Muscle layer of duodenum (tissue), 2 donors: ENCODE measurements at regions not wholly inside any gene's neighbourhood (a gene's known extent, or its start where the extent isn't known, plus 50 kb on each side); places are given as distances from the start of the nearest gene placed in this dataset.
"Not testable (repeated sequence)": the region's sequence is repeated elsewhere in the genome, so short reads cannot be mapped to it uniquely, and the experiment has no call there.

Source experiments
- H3K27ac ChIP-seq: one replicate; pipeline ENCODE4 v1.7.0; 2013; ENCODE audit warnings: mild to moderate bottlenecking, low read length
- H3K27me3 ChIP-seq: one replicate; pipeline ENCODE4 v1.7.0; 2013; ENCODE audit warnings: low read depth, mild to moderate bottlenecking, control low read depth, low read length
- H3K36me3 ChIP-seq, 2 donors: one replicate each; pipeline ENCODE4 v1.7.0; 2013; ENCODE audit warnings: low read length in 2 of 2, control low read depth in 1 of 2, mild to moderate bottlenecking in 1 of 2; ENCODE audit not compliant: insufficient read depth in 2 of 2, control insufficient read depth in 1 of 2
- H3K4me1 ChIP-seq, 2 donors: one replicate each; pipeline ENCODE4 v1.7.0; 2013; ENCODE audit warnings: low read length in 2 of 2, mild to moderate bottlenecking in 2 of 2, control low read depth in 1 of 2, moderate library complexity in 1 of 2; ENCODE audit not compliant: insufficient read depth in 2 of 2, control insufficient read depth in 1 of 2
- H3K4me3 ChIP-seq, 2 donors: one replicate each; pipeline ENCODE4 v1.7.0; 2013; ENCODE audit warnings: low read length in 2 of 2, low read depth in 1 of 2, mild to moderate bottlenecking in 1 of 2
- H3K9me3 ChIP-seq, 2 donors: one replicate each; pipeline ENCODE4 v1.7.0; 2013; ENCODE audit warnings: low read length in 2 of 2, control low read depth in 1 of 2, mild to moderate bottlenecking in 1 of 2; ENCODE audit not compliant: control insufficient read depth in 1 of 2
- donor health status: healthy.

DNA sequence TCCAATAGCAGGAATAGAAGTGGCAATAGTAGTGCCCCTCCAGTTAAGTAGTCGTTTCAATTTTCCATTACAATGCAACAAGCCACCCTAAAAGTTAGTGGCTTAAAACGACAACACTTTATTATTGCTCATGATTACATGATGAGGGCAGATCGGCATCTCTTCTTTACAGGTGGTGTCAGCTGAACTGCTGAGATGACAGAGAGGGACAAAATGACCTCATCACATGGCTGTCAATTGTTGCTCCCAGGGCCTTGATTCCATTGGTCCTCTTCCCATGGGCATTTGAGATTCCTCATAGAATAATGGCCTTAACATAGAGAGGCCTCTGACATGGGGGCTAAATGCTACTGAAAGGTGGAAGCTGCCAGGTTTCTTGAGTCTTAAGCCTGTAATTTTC, 679.8 kb upstream of the KLHL1 start:
- Histone ChIP-seq H3K4me1 (no peaks in the 10 kb centered on the region), H3K4me3 (no peak overlapping the region), H3K27me3 (no peaks in the 10 kb centered on the region), H3K27ac (no peak overlapping the region), H3K9me3 (no peaks in the 10 kb centered on the region), H3K36me3 (no peaks in the 10 kb centered on the region)

DNA sequence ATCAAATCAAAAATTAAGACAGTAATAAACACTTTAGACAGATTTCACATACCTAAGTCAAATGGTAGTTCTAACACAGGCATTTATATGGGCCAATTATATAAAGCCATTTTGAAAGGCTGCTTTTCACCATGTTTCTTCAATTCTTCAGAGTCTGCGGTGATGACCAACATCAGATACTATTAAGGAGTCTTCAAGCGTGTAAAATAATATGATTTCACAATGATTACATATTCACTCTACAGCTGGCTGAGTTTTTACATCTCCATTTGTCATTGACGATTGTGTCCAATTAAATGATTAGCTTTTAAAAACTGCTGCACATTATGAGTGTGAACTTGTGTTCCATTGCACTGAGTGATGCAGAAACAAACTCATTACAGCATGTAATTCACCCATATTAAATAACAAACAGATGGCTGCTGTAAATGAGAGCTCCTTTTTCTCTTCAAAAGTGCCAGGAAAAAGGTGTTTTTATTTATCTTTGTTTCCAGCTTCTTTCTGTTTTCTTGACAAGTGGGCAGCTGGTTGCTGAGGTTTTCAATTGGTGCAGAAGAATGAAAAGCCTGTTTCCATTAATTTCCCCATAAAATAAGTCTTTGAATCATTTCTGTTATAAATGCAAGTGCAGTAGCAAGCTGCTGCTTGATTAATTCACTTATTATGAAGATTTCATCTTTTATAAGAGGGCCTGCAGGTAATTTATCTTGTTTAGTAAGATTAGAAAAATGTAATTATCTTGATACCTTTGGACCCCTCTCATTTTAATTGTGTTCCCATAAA, 676.1 kb upstream of the KLHL1 start:
- Histone ChIP-seq H3K27ac (no peak overlapping the region), H3K36me3 (no peaks in the 10 kb centered on the region), H3K4me3 (no peak overlapping the region), H3K9me3 (no peaks in the 10 kb centered on the region), H3K27me3 (no peaks in the 10 kb centered on the region), H3K4me1 (no peaks in the 10 kb centered on the region)

DNA sequence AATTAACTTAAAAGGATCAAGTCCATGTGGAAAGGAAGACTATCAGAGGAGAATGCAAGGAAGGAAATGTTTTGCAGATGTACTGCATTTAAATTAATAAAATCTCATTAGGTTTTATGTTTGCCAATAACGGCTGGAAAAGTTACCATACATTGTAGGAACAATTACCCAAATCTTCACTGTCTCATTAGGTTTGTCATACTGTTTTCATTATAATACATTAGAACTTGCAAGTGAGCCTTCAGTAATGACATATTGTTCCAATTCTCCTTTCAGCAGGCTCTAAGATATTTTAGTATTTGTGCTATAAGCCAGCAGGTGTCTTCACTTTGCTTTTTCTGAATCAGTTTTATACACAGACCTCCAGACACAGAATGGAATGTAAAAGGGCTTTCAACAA, 661.6 kb upstream of the KLHL1 start:
- Histone ChIP-seq H3K27ac (no peak overlapping the region), H3K4me3 (no peak overlapping the region), H3K9me3 (no peaks in the 10 kb centered on the region), H3K4me1 (no peaks in the 10 kb centered on the region), H3K36me3 (no peaks in the 10 kb centered on the region), H3K27me3 (no peaks in the 10 kb centered on the region)

DNA sequence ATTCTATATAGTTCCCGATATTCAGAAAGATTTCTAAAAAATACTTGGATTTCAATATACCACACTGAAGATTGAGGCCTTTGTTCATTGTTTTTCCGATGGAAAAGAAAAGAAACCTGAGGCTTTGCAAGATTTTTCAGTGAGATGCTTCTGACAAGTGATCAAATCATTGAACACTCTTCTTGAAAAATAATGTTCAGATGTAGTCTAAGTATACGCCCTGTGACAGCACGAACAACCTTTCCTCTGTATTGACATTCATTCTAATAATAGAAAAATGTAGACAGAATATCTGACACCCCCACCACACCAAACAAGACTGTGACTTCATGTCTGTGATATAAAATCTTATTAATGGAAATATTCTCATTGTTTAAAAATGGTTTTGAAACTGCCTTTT, 650.7 kb upstream of the KLHL1 start:
- Histone ChIP-seq H3K27ac (no peak overlapping the region), H3K9me3 (no peaks in the 10 kb centered on the region), H3K27me3 (no peaks in the 10 kb centered on the region), H3K4me1 (no peaks in the 10 kb centered on the region), H3K36me3 (no peaks in the 10 kb centered on the region), H3K4me3 (no peak overlapping the region)

DNA sequence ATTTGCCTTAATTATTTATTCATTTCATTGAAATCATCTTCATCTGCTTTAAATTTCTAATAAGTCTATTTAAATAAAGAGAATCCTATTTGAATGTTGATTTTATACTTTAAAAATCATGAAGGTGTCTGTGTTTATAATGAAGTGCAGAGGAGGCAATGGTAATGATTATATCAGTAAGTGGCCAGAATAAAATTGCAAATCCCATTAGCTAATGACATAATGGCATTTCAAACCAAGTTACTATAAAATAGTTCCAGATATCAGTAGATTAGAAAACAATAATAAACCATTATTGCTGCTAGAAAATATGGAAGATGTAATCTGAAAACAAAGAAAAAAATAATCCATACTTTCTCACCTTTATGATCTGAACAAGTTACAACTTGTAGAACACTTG, 647.8 kb upstream of the KLHL1 start:
- Histone ChIP-seq H3K27ac (no peak overlapping the region), H3K4me3 (no peak overlapping the region), H3K4me1 (no peaks in the 10 kb centered on the region), H3K27me3 (no peaks in the 10 kb centered on the region), H3K9me3 (no peaks in the 10 kb centered on the region), H3K36me3 (no peaks in the 10 kb centered on the region)

DNA sequence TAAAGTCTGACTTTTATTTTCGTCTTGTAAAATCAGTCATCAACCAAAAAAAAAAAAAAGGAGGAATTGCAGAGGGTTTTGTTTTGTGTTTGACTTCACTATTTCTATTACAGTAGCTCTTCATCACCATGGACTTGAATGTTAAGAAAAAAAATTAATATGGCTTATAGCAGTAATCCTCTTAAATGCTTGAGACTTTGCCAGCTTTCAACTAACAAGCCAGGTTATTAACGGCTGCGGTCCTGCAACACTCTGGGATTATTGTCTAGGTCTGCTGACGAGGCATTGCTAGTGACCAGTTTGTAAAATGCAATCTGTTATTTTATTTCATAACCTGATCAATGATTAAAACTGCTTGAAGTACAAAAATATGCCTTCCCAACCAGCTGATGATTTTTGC, 647.2 kb upstream of the KLHL1 start:
- Histone ChIP-seq H3K4me1 (no peaks in the 10 kb centered on the region), H3K27me3 (no peaks in the 10 kb centered on the region), H3K4me3 (no peak overlapping the region), H3K36me3 (no peaks in the 10 kb centered on the region), H3K9me3 (no peaks in the 10 kb centered on the region), H3K27ac (no peak overlapping the region)

DNA sequence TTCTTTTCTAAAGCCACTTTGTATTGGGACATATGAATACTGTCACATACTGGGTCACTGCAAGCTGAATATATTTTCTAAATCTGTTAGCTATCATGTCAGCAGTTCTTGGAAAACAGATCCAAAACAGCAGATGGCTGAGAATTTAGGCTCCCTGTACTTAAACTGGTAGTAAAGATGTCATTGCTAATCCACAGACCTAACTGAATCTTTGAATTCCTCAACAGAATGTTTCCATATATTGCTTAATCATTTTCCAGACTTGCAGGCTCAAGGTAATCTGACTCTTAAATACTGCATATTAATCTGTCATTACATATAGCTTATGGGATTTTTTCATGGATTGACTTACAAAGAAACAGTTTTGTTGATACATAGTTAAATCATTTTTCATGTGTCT, 639.0 kb upstream of the KLHL1 start:
- no peaks in the 10 kb centered on the region for H3K27me3 ChIP-seq
- H3K36me3 ChIP-seq = no peaks in the 10 kb centered on the region
- no peaks in the 10 kb centered on the region for H3K4me1 ChIP-seq
- no peak overlapping the region for H3K4me3 ChIP-seq
- no peaks in the 10 kb centered on the region for H3K9me3 ChIP-seq
- H3K27ac ChIP-seq = no peak overlapping the region

DNA sequence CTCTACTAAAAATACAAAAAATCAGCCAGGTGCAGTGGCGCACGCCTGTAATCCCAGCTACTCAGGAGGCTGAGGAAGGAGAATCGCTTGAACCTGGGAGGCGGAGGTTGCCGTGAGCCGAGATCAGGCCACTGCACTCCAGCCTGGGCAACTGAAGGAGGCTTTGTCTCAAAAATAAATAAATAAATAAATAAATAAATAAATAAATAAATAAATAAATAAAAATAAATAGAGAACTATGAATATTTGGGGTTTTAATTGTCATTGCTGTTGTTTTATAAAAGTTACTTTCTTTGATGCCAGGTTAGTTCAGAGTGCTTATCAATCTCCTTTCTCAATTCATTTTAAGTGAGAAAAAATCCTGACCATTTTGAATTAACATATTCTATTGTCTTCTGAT, 638.2 kb upstream of the KLHL1 start:
- H3K4me3 ChIP-seq, H3K36me3 ChIP-seq, H3K4me1 ChIP-seq, H3K27me3 ChIP-seq, H3K27ac ChIP-seq, H3K9me3 ChIP-seq: not testable (repeated sequence)

DNA sequence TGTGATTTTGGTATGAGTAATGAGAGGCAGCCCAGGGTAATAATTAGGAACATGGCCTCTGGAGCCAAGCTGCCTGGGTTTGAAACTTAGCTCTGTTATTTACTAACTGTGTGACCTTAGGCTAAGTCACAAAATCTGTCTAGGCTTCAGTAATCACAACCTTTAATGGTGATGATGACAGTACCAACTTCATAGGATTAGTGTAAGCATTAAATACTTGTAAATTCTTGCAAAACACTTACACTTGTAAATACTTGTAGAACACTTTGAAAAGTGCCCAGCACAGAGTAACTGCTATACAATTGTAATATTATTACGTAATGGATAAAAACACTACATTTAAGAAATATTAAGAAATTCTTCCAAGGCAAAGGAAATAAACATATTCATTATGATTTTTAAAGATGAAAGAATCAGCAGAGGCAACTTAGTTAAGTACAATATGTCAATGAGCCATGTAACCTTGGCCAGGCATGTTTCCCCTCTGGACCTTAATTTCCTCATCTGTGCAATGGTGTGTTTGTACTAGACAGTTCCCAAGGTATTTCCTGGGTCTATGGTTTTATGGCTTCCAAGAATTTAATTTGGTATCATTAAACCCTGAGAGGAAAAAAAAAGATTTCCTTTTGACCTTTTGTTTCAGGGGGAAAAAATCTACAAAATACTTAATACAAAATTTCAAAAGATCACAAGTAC, 628.5 kb upstream of the KLHL1 start:
- Histone ChIP-seq H3K27me3 (no peaks in the 10 kb centered on the region), H3K4me1 (no peaks in the 10 kb centered on the region), H3K27ac (no peak overlapping the region), H3K9me3 (no peaks in the 10 kb centered on the region), H3K36me3 (no peaks in the 10 kb centered on the region), H3K4me3 (no peak overlapping the region)

DNA sequence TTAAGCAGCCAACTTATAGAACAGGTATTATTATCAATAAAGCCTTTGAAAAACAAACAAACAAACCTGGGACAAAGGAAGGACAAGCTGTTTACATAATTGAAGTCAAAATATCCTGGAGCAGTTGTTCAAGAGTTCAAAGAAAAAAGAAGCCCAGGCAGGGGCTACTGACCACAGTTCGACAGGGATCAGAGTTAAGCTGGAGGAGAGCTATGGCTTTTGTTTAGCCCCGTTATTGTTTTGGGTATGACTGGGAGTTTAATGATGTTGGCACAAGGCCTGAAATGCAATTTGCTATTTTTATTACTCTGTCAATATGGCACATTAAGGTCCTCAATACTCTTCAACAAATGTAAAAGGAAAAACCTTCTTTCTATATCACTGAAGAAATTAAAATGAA, 624.4 kb upstream of the KLHL1 start:
- Histone ChIP-seq H3K27ac (no peak overlapping the region), H3K9me3 (no peaks in the 10 kb centered on the region), H3K4me3 (no peak overlapping the region), H3K27me3 (no peaks in the 10 kb centered on the region), H3K4me1 (no peaks in the 10 kb centered on the region), H3K36me3 (no peaks in the 10 kb centered on the region)

DNA sequence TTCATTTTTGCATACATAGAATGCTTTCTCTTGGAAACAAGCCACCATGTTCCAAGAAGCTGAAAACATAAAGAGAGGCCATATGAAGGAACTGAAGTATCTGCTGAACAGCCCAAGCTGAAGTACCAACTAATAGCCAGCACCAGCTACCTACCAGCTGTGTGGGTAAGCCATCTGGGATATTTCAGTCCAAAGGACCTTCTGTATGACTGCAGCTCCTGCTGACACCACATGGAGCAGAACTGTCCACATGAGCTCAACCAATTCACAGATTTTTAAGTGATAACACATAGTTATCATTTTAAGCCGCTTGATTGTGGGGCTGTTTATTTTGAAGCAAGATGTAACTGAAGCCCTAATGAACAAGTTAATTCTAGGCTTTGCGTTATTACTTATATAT, 621.1 kb upstream of the KLHL1 start:
- Histone ChIP-seq H3K27me3 (no peaks in the 10 kb centered on the region), H3K4me1 (no peaks in the 10 kb centered on the region), H3K4me3 (no peak overlapping the region), H3K9me3 (no peaks in the 10 kb centered on the region), H3K27ac (no peak overlapping the region), H3K36me3 (no peaks in the 10 kb centered on the region)

DNA sequence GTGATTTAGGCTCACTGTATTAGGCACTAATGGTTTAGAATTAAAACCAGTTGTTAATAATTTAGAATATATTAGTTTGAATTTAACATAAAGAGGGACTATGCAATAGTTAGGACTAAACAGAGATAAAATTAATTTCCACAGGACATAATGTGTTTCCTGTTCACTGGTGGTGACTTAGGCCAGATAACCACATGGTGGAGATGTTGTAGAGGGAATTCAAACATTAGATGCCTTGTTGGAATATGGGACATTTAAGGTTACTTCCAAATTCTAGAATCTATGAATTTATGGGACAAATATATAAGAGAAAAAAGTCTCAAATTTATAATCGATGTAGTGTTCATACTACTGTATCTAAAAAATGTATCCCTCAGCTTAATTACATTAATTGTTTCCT, 615.5 kb upstream of the KLHL1 start:
- Histone ChIP-seq H3K4me3 (no peak overlapping the region), H3K27me3 (no peaks in the 10 kb centered on the region), H3K36me3 (no peaks in the 10 kb centered on the region), H3K9me3 (no peaks in the 10 kb centered on the region), H3K4me1 (no peaks in the 10 kb centered on the region), H3K27ac (no peak overlapping the region)
